Inflammatory macrophage treated with lipopolysaccharide for 1 hour (primary cell): ENCODE measurements at regions not wholly inside any gene's neighbourhood (a gene's known extent, or its start where the extent isn't known, plus 50 kb on each side); places are given as distances from the start of the nearest gene placed in this dataset.
A peak's percentile ranks its signal among the peaks of the same experiment; 100 is the strongest.
"Not testable (repeated sequence)": the region's sequence is repeated elsewhere in the genome, so short reads cannot be mapped to it uniquely, and the experiment has no call there.

Source experiments
- DNase-seq, 2 donors: peaks; one replicate each; pipeline ENCODE4 v3.0.0-alpha.2; 2020 to 2022

GRCh38 chr2:94737736-94738342, 133.4 kb upstream of the TEKT4 start:
- not testable (repeated sequence) for DNase-seq

- no peak for DNase-seq
These were observed 117.7 kb upstream of the TEKT4 start for GRCh38 chr2:94753466-94753998.

GRCh38 chr2:94758546-94758945, 112.7 kb upstream of the TEKT4 start:
- no peak for DNase-seq

- DNase-seq = no peak
These were observed 112.0 kb upstream of the TEKT4 start for GRCh38 chr2:94759211-94759610.

GRCh38 chr2:94762600-94762999, 108.6 kb upstream of the TEKT4 start:
- DNase-seq = no peak

- DNase-seq = no peak
These were observed 107.9 kb upstream of the TEKT4 start for GRCh38 chr2:94763318-94763717.

GRCh38 chr2:94764331-94764730, 106.9 kb upstream of the TEKT4 start:
- DNase-seq = peak; percentile 3 to 7

- no peak for DNase-seq
These were observed 103.9 kb upstream of the TEKT4 start for GRCh38 chr2:94767336-94767735.

- no peak for DNase-seq
These were observed 101.5 kb upstream of the TEKT4 start for GRCh38 chr2:94769733-94770132.

- no peak for DNase-seq
These were observed 96.4 kb upstream of the TEKT4 start for GRCh38 chr2:94774851-94775250.

GRCh38 chr2:94776036-94776435, 95.2 kb upstream of the TEKT4 start:
- DNase-seq = no peak

GRCh38 chr2:94785105-94785504, 86.1 kb upstream of the TEKT4 start:
- not testable (repeated sequence) for DNase-seq

GRCh38 chr2:94786424-94786823, 84.8 kb upstream of the TEKT4 start:
- not testable (repeated sequence) for DNase-seq

GRCh38 chr2:94790169-94790568, 81.1 kb upstream of the TEKT4 start:
- DNase-seq = not testable (repeated sequence)

- peak in 1 of 2 donors; percentile 27 for DNase-seq
These were observed 74.0 kb upstream of the TEKT4 start for GRCh38 chr2:94797235-94797634.
